Kidney epithelial cell (primary cell): ENCODE measurements at regions not wholly inside any gene's neighbourhood (a gene's known extent, or its start where the extent isn't known, plus 50 kb on each side); places are given as distances from the start of the nearest gene placed in this dataset.

Source experiments
- DNase-seq: peaks from one replicate; pipeline ENCODE4 v3.0.0-alpha.2; 2010; ENCODE audit warnings: low read depth
- H3K27me3 ChIP-seq: 2 replicates; pipeline ENCODE4 v1.6.0; 2011; ENCODE audit warnings: low read length; ENCODE audit not compliant: control insufficient read depth, insufficient read depth
- H3K36me3 ChIP-seq: 2 replicates; pipeline ENCODE4 v1.5.1; 2011; ENCODE audit warnings: low read length; ENCODE audit not compliant: control insufficient read depth, insufficient read depth
- H3K4me3 ChIP-seq: 2 replicates; pipeline ENCODE4 v1.5.1; 2011; ENCODE audit warnings: low read depth, mild to moderate bottlenecking, control low read depth, low read length
- CTCF ChIP-seq: IDR thresholded peaks from 2 replicates; pipeline ENCODE4 v1.5.1; 2011; ENCODE audit warnings: mild to moderate bottlenecking, moderate library complexity, low read length, control low read depth, inconsistent platforms; ENCODE audit not compliant: insufficient read depth, poor library complexity, severe bottlenecking

GRCh38 chr6:166678426-166678825, 51.4 kb upstream of the RPS6KA2 start:
- Histone ChIP-seq H3K4me3 (no peak overlapping the region), H3K27me3 (no peaks in the 10 kb centered on the region), H3K36me3 (no peaks in the 10 kb centered on the region)
- no peak for TF ChIP-seq CTCF
- no peak for DNase-seq

- Histone ChIP-seq H3K36me3 (no peaks in the 10 kb centered on the region), H3K27me3 (peaks cover 3% of the 10 kb centered on the region), H3K4me3 (no peak overlapping the region)
- no peak for DNase-seq
- no peak for TF ChIP-seq CTCF
These were observed 50.9 kb upstream of the RPS6KA2 start for GRCh38 chr6:166677941-166678340.
